Ishikawa (cell line): ENCODE measurements at regions not wholly inside any gene's neighbourhood (a gene's known extent, or its start where the extent isn't known, plus 50 kb on each side); places are given as distances from the start of the nearest gene placed in this dataset.

Experiments used
- CEBPB ChIP-seq: IDR thresholded peaks from 2 replicates; pipeline ENCODE4 v1.6.1; 2012
- EGR1 ChIP-seq: IDR thresholded peaks from 2 replicates; pipeline ENCODE4 v1.6.1; 2012
- EP300 ChIP-seq: IDR thresholded peaks from 2 replicates; pipeline ENCODE4 v1.6.1; 2012; ENCODE audit warnings: borderline replicate concordance
- NFIC ChIP-seq: IDR thresholded peaks from 2 replicates; pipeline ENCODE4 v1.6.1; 2012
- RAD21 ChIP-seq: IDR thresholded peaks from 2 replicates; pipeline ENCODE4 v1.6.1; 2012; ENCODE audit warnings: low read depth
- TF ChIP-seq, protein P1 (sequence below): IDR thresholded peaks from 2 replicates; pipeline ENCODE4 v1.6.1; 2012

DNA sequence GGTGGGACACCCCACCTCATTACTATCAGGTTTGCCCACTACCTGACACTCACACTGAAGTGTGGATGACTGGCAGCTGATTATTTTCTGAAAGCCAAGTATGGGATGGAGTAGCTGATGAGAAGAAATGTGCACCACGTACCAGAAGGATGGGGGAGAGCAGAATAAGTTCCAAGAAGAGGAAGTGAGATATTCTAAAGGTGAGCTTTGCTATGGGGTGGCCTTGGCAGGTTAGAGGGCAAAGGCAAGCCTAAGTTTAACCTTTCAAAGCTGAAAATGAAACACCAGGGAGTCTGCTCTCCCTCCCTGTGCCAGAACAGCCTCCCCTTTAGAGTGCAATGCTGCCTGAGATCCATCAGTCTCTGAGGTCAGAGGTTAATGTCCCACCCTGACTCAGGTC lies 196.1 kb upstream of the OSR1 start:
- no peak for TF ChIP-seq CEBPB
- TF ChIP-seq EGR1, result no peak
- TF ChIP-seq NFIC, result no peak
- TF ChIP-seq, protein P1, sequence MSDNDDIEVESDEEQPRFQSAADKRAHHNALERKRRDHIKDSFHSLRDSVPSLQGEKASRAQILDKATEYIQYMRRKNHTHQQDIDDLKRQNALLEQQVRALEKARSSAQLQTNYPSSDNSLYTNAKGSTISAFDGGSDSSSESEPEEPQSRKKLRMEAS, result no peak
- TF ChIP-seq RAD21, result no peak
- no peak for TF ChIP-seq EP300
